ENCODE measurements at regions not wholly inside any gene's neighbourhood (a gene's known extent, or its start where the extent isn't known, plus 50 kb on each side); places are given as distances from the start of the nearest gene placed in this dataset.
A peak's percentile ranks its signal among the peaks of the same experiment; 100 is the strongest.

DNA sequence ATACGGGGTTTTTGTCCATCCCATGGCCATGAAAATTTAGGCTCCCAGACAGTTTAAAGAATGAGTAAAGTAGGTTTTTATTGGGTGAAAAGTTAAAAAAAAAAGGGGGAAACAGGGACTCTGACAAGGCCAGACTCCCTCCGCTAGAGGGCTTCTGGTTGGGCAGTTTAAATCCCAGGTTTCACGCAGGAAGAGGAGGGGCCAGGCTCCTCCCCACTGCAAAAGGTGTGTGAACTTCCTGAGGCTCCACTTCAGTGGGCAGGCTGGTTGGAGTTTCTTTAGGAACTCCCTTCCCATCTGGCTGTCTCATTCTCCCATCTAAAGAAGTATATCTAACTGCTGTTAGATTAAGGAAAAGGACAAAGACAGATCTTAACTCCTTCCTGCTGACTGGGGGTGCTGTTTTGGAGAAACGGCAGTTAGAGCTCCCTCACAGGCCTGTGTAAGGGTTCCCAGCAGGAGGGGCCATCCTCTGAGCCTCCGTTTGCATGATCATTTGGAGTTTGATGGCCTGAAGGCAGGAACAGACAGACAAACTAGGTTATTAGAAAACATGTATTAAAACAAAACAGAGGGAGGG lies 1160.7 kb downstream of the CNTNAP5 start:
- H3K9me3 ChIP-seq (ENCODE audit: control insufficient read depth, low read length) = no peaks in the 10 kb centered on the region
- Mint-ChIP-seq H3K4me3 (no peak overlapping the region), H3K27ac (no peak overlapping the region), H3K36me3 (ENCODE audit: low read depth) (no peaks in the 10 kb centered on the region), H3K27me3 (ENCODE audit: insufficient read depth) (no peaks in the 10 kb centered on the region), H3K9me3 (no peaks in the 10 kb centered on the region), H3K4me1 (no peaks in the 10 kb centered on the region)
- H3K9ac ChIP-seq (ENCODE audit: extremely low read depth, low read length, poor library complexity, severe bottlenecking) = no peak overlapping the region
- TF ChIP-seq, protein P1, sequence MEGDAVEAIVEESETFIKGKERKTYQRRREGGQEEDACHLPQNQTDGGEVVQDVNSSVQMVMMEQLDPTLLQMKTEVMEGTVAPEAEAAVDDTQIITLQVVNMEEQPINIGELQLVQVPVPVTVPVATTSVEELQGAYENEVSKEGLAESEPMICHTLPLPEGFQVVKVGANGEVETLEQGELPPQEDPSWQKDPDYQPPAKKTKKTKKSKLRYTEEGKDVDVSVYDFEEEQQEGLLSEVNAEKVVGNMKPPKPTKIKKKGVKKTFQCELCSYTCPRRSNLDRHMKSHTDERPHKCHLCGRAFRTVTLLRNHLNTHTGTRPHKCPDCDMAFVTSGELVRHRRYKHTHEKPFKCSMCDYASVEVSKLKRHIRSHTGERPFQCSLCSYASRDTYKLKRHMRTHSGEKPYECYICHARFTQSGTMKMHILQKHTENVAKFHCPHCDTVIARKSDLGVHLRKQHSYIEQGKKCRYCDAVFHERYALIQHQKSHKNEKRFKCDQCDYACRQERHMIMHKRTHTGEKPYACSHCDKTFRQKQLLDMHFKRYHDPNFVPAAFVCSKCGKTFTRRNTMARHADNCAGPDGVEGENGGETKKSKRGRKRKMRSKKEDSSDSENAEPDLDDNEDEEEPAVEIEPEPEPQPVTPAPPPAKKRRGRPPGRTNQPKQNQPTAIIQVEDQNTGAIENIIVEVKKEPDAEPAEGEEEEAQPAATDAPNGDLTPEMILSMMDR (conservative IDR thresholded peaks at IDR 0.05) = no peak
- no peak overlapping the region for H3K27ac ChIP-seq (ENCODE audit: low read depth, low read length)
- H3K36me3 ChIP-seq (ENCODE audit: control insufficient read depth, insufficient read depth, low read length) = no peaks in the 10 kb centered on the region
- no peak overlapping the region for H3K4me3 ChIP-seq (ENCODE audit: low read length)
- peak; percentile 58 for DNase-seq
- H3K4me1 ChIP-seq (ENCODE audit: control insufficient read depth, insufficient read depth, low read length) = no peaks in the 10 kb centered on the region
- 73 to 84% methylated on average over 4 to 5 of the region's 5 CpGs for WGBS, 2 experiments (ENCODE audit: insufficient coverage in 1 of 2, insufficient read length in 1 of 2)
- H3K27me3 ChIP-seq (ENCODE audit: control insufficient read depth, insufficient read depth, low read length, poor library complexity, severe bottlenecking) = no peaks in the 10 kb centered on the region

DNA sequence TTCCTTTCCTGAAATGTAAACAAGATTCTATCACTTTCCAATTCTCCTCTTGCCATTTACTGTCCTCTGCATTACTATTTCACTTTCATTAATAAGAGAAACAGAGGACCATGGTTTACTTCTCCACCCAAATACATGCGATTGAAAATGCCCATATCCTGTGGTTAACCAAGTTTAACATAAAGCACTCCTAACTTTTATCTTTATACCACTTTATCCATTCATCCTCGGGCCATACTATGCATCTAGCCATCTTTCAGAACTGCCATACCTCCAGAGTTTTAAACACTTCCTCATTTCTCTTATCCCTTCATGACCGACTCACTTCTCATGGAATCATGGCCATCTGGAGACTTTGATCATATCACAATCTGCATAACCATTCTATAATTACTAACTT lies 1182.3 kb downstream of the CNTNAP5 start:
- Mint-ChIP-seq H3K4me3 (no peak overlapping the region), H3K27ac (no peak overlapping the region), H3K9me3 (no peaks in the 10 kb centered on the region), H3K27me3 (ENCODE audit: insufficient read depth) (no peaks in the 10 kb centered on the region), H3K36me3 (ENCODE audit: low read depth) (no peaks in the 10 kb centered on the region), H3K4me1 (peaks cover 17% of the 10 kb centered on the region)
- Histone ChIP-seq H3K9ac (ENCODE audit: extremely low read depth, low read length, poor library complexity, severe bottlenecking) (no peak overlapping the region), H3K27me3 (ENCODE audit: control insufficient read depth, insufficient read depth, low read length, poor library complexity, severe bottlenecking) (no peaks in the 10 kb centered on the region), H3K36me3 (ENCODE audit: control insufficient read depth, insufficient read depth, low read length) (no peaks in the 10 kb centered on the region), H3K27ac (ENCODE audit: low read depth, low read length) (no peak overlapping the region), H3K9me3 (ENCODE audit: control insufficient read depth, low read length) (no peaks in the 10 kb centered on the region), H3K4me3 (ENCODE audit: low read length) (no peak overlapping the region), H3K4me1 (ENCODE audit: control insufficient read depth, insufficient read depth, low read length) (no peaks in the 10 kb centered on the region)
- TF ChIP-seq, protein P1 (conservative IDR thresholded peaks at IDR 0.05) = no peak
- DNase-seq = no peak
- 89 to 96% methylated on average over 3 of the region's 3 CpGs for WGBS, 2 experiments (ENCODE audit: insufficient coverage in 1 of 2, insufficient read length in 1 of 2)

DNA sequence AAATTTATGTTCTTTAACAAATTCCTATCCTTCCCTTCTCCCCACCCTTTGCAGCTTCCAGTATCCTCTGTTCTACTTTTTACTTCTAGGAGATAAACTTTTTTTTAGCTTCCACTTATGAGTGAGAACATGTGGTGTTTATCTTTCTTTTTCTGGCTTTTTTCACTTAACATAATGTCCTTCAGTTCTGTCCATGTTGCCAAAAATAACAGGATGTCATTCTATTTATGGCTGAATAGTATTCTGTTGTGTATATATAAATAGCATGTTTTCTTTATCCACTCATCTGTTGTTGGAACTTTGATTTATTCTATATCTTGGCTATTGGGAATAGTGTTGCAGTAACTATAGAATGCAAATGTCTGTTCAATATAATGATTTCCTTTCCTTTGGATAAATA lies 1191.2 kb downstream of the CNTNAP5 start:
- no peaks in the 10 kb centered on the region for H3K27me3 ChIP-seq (ENCODE audit: control insufficient read depth, insufficient read depth, low read length, poor library complexity, severe bottlenecking)
- H3K4me1 ChIP-seq (ENCODE audit: control insufficient read depth, insufficient read depth, low read length) = no peaks in the 10 kb centered on the region
- no peak overlapping the region for H3K27ac ChIP-seq (ENCODE audit: low read depth, low read length)
- H3K9me3 Mint-ChIP-seq = peaks cover 3% of the 10 kb centered on the region
- no peak overlapping the region for H3K9ac ChIP-seq (ENCODE audit: extremely low read depth, low read length, poor library complexity, severe bottlenecking)
- no peak for DNase-seq
- H3K27ac Mint-ChIP-seq = no peak overlapping the region
- no peak overlapping the region for H3K4me3 ChIP-seq (ENCODE audit: low read length)
- H3K36me3 ChIP-seq (ENCODE audit: control insufficient read depth, insufficient read depth, low read length) = no peaks in the 10 kb centered on the region
- no peaks in the 10 kb centered on the region for H3K36me3 Mint-ChIP-seq (ENCODE audit: low read depth)
- TF ChIP-seq, protein P1 (conservative IDR thresholded peaks at IDR 0.05) = no peak
- no peaks in the 10 kb centered on the region for H3K9me3 ChIP-seq (ENCODE audit: control insufficient read depth, low read length)
- no peaks in the 10 kb centered on the region for H3K27me3 Mint-ChIP-seq (ENCODE audit: insufficient read depth)
- H3K4me1 Mint-ChIP-seq = no peaks in the 10 kb centered on the region
- no peak overlapping the region for H3K4me3 Mint-ChIP-seq
